ENCODE measurements at regions not wholly inside any gene's neighbourhood (a gene's known extent, or its start where the extent isn't known, plus 50 kb on each side); places are given as distances from the start of the nearest gene placed in this dataset.

DNA sequence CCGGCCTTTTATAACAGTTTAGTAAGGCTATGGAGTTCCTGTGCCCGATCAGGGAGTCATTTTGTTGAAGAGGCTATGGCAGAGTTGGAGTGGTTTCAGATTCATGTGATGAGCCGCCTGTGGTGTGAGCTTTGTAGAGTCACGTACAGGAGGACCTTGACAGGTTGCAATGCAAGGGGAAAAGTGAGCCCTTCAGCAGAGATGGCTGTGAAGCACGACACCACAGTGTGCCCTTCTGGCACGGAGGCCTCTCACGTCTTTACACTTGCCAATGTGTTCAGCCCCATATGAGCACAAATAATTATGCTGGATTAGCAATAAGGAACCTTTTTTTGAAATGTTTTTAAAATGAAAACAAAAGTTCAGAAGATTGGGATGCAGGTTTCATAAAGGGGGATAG lies 499.8 kb downstream of the LIG4 start:
- Histone ChIP-seq H3K27ac (ENCODE audit: low read length) (no peak overlapping the region), H3K9ac (ENCODE audit: low read length) (no peak overlapping the region), H4K20me1 (ENCODE audit: low read length) (no peaks in the 10 kb centered on the region), H3K4me1 (ENCODE audit: insufficient read depth, low read length) (peaks cover 7% of the 10 kb centered on the region), H3K9me3 (ENCODE audit: low read length) (no peaks in the 10 kb centered on the region), H3K79me2 (ENCODE audit: low read length) (no peaks in the 10 kb centered on the region), H3K36me3 (ENCODE audit: low read depth, low read length) (no peaks in the 10 kb centered on the region), H3F3A (ENCODE audit: low read length, unreplicated experiment) (no peaks in the 10 kb centered on the region), H3K4me3 (ENCODE audit: low read length) (no peak overlapping the region), H3K27me3 (ENCODE audit: low read length) (no peaks in the 10 kb centered on the region), H3K9me2 (replicated peaks; ENCODE audit: low read length) (no peaks in the 10 kb centered on the region), H3K4me2 (ENCODE audit: low read length) (no peak overlapping the region), H2AFZ (ENCODE audit: low read length) (no peak overlapping the region)
- no TSS peak for BruUV-seq (replicated peaks)
- POLR2A ChIA-PET (ENCODE audit: unreplicated experiment), result no interaction called here
- intact Hi-C loops (cut with micrococcal nuclease), result no loop called here
- TF ChIP-seq, protein P1, sequence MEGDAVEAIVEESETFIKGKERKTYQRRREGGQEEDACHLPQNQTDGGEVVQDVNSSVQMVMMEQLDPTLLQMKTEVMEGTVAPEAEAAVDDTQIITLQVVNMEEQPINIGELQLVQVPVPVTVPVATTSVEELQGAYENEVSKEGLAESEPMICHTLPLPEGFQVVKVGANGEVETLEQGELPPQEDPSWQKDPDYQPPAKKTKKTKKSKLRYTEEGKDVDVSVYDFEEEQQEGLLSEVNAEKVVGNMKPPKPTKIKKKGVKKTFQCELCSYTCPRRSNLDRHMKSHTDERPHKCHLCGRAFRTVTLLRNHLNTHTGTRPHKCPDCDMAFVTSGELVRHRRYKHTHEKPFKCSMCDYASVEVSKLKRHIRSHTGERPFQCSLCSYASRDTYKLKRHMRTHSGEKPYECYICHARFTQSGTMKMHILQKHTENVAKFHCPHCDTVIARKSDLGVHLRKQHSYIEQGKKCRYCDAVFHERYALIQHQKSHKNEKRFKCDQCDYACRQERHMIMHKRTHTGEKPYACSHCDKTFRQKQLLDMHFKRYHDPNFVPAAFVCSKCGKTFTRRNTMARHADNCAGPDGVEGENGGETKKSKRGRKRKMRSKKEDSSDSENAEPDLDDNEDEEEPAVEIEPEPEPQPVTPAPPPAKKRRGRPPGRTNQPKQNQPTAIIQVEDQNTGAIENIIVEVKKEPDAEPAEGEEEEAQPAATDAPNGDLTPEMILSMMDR (conservative IDR thresholded peaks at IDR 0.05; ENCODE audit: low read depth, low read length), result no peak
- TF ChIP-seq EZH2 (IDR thresholded peaks at IDR 0.05; ENCODE audit: low read length, unreplicated experiment) (no peak), EZH2phosphoT487 (IDR thresholded peaks at IDR 0.05; ENCODE audit: borderline replicate concordance, low read length) (no peak)
- ATAC-seq (no peak), DNase-seq (no peak)
- CTCF ChIA-PET, result no interaction called here

- no peaks in the 10 kb centered on the region for H3K36me3 ChIP-seq (ENCODE audit: low read depth, low read length)
- no peaks in the 10 kb centered on the region for H3K79me2 ChIP-seq (ENCODE audit: low read length)
- no peak overlapping the region for H3K4me2 ChIP-seq (ENCODE audit: low read length)
- BruUV-seq (replicated peaks), result no TSS peak
- H3K27me3 ChIP-seq (ENCODE audit: low read length), result no peaks in the 10 kb centered on the region
- H3K9me3 ChIP-seq (ENCODE audit: low read length), result no peaks in the 10 kb centered on the region
- CTCF ChIA-PET, result no interaction called here
- no peak overlapping the region for H3K4me3 ChIP-seq (ENCODE audit: low read length)
- ATAC-seq (no peak), DNase-seq (no peak)
- no peaks in the 10 kb centered on the region for H3K9me2 ChIP-seq (replicated peaks; ENCODE audit: low read length)
- H3K27ac ChIP-seq (ENCODE audit: low read length), result no peak overlapping the region
- H2AFZ ChIP-seq (ENCODE audit: low read length), result no peak overlapping the region
- TF ChIP-seq EZH2phosphoT487 (IDR thresholded peaks at IDR 0.05; ENCODE audit: borderline replicate concordance, low read length) (no peak), EZH2 (IDR thresholded peaks at IDR 0.05; ENCODE audit: low read length, unreplicated experiment) (no peak)
- TF ChIP-seq, protein P1 (conservative IDR thresholded peaks at IDR 0.05; ENCODE audit: low read depth, low read length), result no peak
- H3F3A ChIP-seq (ENCODE audit: low read length, unreplicated experiment), result no peaks in the 10 kb centered on the region
- H3K4me1 ChIP-seq (ENCODE audit: insufficient read depth, low read length), result peaks cover 7% of the 10 kb centered on the region
- H4K20me1 ChIP-seq (ENCODE audit: low read length), result no peaks in the 10 kb centered on the region
- intact Hi-C loops (cut with micrococcal nuclease), result no loop called here
- POLR2A ChIA-PET (ENCODE audit: unreplicated experiment), result no interaction called here
- no peak overlapping the region for H3K9ac ChIP-seq (ENCODE audit: low read length)
These were observed 502.0 kb downstream of the LIG4 start for GRCh38 chr13:107713314-107713713.

DNA sequence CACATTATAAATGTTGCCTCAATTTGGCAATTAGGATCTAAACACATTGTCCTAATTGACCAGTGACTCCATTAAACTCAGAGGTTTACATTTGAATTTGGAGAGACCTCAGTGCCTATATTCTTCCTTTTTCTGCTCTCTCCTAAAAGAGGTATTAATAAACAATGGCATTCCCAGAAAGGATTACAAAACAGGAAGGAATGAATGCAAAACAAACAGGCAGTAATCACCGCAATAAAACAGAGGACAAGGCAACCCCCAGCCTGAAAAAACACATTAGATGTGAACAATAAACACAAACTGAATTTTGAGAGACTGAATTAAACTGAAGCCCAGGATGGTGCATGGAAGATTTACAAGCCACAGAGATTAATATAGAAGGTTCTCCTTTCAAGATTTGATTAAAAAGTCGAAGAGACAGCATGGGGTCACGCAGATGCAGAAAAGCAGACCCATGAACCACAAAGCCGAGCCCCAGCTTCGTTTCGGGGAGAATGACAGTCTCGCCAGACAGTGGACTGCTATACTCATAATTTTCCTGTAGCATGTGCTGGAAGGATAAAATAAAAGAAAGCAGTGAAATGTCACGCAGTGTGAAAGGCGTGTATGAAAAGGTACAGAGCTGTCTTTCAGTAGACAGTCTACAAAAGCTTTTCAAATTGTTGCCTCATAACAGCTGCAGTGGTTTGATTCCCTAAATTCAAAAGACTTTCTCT lies 503.0 kb downstream of the LIG4 start:
- H3K9me2 ChIP-seq (replicated peaks; ENCODE audit: low read length), result no peaks in the 10 kb centered on the region
- no peak overlapping the region for H3K4me2 ChIP-seq (ENCODE audit: low read length)
- H3K79me2 ChIP-seq (ENCODE audit: low read length), result no peaks in the 10 kb centered on the region
- no peaks in the 10 kb centered on the region for H3K9me3 ChIP-seq (ENCODE audit: low read length)
- DNase-seq (no peak), ATAC-seq (peak; percentile 35; the same call in 1 of the 2 replicates)
- no peaks in the 10 kb centered on the region for H3K36me3 ChIP-seq (ENCODE audit: low read depth, low read length)
- no peak overlapping the region for H3K9ac ChIP-seq (ENCODE audit: low read length)
- CTCF ChIA-PET, result no interaction called here
- H3K4me3 ChIP-seq (ENCODE audit: low read length), result no peak overlapping the region
- no peaks in the 10 kb centered on the region for H3F3A ChIP-seq (ENCODE audit: low read length, unreplicated experiment)
- intact Hi-C loops (cut with micrococcal nuclease), result no loop called here
- no peaks in the 10 kb centered on the region for H3K27me3 ChIP-seq (ENCODE audit: low read length)
- TF ChIP-seq EZH2phosphoT487 (IDR thresholded peaks at IDR 0.05; ENCODE audit: borderline replicate concordance, low read length) (no peak), EZH2 (IDR thresholded peaks at IDR 0.05; ENCODE audit: low read length, unreplicated experiment) (no peak)
- TF ChIP-seq, protein P1 (conservative IDR thresholded peaks at IDR 0.05; ENCODE audit: low read depth, low read length), result no peak
- POLR2A ChIA-PET (ENCODE audit: unreplicated experiment), result interaction anchor here (0.6 kb wide), 1 partner anchor 376 kb away, joined by 5 read pairs; no protein-coding TSS in a partner anchor
- BruUV-seq (replicated peaks), result no TSS peak
- no peaks in the 10 kb centered on the region for H4K20me1 ChIP-seq (ENCODE audit: low read length)
- no peak overlapping the region for H2AFZ ChIP-seq (ENCODE audit: low read length)
- H3K4me1 ChIP-seq (ENCODE audit: insufficient read depth, low read length), result peaks cover 7% of the 10 kb centered on the region
- no peak overlapping the region for H3K27ac ChIP-seq (ENCODE audit: low read length)

All from PC-3 (cell line).